ENCODE measurements at regions not wholly inside any gene's neighbourhood (a gene's known extent, or its start where the extent isn't known, plus 50 kb on each side); places are given as distances from the start of the nearest gene placed in this dataset.
"Not testable (repeated sequence)": the region's sequence is repeated elsewhere in the genome, so short reads cannot be mapped to it uniquely, and the experiment has no call there.

DNA sequence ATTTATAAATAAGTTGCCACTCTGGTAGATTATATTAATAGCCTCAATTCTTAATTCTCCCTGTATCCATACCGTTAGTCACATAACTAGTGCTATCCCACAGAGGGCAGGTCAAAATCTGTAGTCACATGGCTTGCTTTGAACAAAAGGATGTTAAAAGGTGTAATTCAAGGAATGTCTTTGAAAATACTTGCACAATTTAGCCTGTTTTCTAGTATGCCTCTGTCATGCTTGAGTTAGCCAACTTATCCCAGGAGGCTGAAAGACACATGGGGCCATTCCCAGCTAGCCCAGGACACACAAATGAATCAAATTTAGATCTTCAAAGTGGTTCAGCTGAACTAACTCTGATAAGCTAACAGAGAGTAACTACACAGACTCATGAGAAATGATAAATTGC is 758.5 kb upstream of the NEGR1 start:
- DNase-seq, result no peak

DNA sequence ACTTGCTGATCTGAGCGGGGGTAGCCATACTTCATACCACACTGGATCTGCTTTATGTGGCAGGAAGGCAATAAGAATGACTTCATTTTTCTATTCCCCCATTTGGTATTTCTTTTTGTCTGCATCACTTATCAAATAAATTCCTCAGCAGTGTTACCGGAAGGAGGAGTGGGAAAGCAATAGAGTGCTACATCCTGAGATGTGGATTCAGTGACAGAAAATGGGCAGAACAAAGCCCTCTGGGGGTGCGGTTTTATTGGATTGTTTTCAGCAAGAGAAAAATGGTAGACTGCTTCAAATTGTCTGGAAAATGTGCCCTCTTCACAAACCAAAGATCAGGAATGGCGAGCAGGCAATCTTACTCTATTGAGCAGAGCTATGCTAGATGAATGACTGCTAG is 751.9 kb upstream of the NEGR1 start:
- DNase-seq, result no peak

DNA sequence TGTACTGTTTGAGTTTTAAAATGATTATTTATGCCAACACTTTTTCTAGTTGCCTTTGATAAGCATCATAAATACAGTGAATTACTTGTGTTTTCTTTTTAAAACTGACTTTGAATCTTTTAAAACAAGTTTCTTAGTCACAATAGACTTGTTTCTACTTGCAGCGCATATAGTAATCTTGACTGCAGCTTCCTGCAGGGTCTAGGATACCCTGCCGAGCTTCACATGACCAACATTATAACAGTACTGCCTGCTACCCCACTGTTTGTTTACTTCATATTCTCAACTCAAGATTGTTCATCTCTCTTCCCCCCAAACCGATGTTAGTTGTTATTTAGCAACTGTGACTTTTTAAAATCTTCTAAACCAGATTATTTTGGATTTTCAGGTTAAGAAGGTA is 751.3 kb upstream of the NEGR1 start:
- DNase-seq, result no peak

DNA sequence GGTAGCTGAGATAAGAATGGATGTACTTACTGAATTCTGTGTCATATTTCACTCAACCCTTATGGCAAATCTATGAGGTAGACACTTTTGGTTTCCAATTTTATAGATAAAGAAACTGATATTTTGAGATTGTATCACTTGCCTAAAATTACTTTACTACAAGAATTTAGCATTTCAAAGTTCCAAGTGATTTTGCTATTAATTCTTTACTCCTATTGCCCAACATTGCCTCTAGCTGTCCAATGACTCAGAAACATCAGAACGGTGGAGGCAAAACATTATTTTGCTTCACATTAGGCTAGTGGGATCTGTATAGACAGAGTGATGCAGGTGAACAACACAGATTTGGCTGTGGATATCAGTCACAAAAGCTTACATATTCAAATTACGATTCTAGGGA is 747.2 kb upstream of the NEGR1 start:
- DNase-seq, result no peak

DNA sequence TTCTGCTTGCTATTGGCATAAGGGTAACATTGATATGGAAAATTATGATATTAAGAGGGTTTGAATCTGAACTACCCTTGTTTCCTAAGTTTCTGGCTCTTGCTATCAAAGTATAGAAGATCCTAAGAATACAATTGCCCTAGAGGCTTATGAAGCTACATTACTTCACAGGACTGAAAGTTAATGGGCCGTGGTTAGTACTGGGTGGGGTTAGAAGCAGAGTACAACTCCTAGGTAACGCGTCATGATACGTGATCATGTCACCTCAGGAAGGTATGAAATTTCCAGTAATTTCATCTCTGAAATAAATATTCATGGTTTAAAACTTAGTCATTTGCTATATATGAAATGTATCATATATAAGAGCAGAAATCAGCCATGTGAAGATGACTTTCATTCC is 743.8 kb upstream of the NEGR1 start:
- DNase-seq, result no peak

DNA sequence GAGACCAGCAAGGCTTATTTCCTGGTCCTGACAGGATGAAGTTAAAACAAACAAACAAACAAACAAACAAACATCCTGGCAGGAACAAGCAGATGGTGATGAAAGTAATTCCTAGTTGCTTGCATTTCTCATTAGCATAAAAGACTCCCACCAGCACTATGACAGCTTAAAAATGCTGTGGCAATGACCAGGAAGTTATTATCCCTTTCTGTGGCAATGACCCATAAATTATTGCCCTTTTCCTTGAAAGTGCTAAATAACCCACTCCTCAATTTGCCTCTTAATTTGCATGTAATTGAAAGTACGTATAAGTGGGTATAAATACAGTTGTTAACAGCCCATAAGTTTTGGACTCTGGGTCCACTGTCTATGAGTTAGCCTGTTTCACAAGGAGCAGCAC is 727.6 kb upstream of the NEGR1 start:
- no peak for DNase-seq

DNA sequence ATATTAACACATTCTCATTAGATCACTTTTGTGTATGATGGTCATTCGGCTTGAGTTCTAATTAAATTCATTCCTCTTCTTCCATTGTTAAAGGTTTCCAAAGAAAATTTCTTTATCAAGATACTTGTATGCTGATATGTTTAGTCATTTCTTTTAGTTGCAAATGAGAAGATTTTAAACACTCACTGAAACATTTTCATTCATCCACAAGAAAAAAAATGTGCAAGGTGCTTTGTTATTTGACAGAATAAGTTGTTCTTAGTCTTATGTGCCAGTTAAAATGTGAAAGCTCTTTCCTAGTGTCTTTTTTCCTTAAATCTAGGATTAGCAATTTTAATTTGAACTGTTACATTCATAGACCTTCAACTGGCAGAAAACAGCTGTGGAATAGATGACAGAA is 727.0 kb upstream of the NEGR1 start:
- DNase-seq, result no peak

DNA sequence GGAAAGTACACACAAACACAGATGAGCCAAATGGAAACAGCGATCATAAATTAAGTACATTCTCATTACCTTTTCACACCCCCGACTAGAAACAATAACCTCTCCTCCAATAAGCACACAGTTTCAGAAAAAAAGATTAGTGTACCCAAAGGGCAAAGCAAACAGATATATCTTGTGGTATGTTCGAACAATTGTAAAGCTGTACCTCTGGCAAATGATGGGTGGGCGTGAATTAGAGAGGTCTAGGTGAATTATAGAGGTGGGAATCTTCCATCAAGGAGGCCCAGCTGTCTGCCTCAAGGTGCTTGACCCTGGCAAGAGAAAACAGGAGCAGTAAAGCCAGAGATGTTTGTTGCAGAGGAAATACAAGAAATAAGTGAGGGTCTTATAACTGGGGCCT is 715.3 kb upstream of the NEGR1 start:
- no peak for DNase-seq

DNA sequence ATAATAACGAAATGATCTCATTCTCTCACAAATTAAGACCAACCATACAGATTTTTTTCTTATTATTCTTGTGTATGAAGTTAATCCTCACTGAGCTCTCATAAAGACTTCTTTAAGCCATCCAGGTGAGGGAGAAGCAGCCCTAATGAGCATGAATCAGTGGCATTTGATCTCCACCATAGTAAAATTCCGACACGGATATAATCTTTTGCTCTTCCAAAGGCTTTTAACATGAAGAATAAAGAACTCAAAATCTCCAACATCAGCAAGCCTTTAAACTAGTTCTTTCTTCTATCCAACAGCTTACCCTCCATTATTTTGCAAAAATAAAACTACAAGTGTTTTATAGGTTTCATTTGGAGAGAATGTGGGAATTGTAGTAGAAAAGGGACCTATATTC is 714.7 kb upstream of the NEGR1 start:
- DNase-seq, result no peak

DNA sequence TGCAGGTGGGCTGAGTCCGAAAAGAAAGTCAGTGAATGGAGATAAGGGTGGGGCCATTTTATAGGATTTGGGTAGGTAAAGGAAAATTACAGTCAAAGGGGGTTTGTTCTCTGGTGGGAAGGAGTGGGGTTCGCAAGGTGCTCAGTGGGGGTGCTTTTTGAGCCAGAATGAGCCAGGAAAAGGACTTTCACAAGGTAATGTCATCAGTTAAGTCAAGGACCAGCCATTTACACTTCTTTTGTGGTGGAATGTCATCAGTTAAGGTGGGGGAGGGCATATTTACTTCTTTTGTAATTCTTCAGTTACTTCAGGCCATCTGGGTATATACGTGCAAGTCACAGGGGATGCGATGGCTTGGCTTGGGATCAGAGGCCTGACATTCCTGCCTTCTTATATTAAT is 705.5 kb upstream of the NEGR1 start:
- DNase-seq, result not testable (repeated sequence)

DNA sequence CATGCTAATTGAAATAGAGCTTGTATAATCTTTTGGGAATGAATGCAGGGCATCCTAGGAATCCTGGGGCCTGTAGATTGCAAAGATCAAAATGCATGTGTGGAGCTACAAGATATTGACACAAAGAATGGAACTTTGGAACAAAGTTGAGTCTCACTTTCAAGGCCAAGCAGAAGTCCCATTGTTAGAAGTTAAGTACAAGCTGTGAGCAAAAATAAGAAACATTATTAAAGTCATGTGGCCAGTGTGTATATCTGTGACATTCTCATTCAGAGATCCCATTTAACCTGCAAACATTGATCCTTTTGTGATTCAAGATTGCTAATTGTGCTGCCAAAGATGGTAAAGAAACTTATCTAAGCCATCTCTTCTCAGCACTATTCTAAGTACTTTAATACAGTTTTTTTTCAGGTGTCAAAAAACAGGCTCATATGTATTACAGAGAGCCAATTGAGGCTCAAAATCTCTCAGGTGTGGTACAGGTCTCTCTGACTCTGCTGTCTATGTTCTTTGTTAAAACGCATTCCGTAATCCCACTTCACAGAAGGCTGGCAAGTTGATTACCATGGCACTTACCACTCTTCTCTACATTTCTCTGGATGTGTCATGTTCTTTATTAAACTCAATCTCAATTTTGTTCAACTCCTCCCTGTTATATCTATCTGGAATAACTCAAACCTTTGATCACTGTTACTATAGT is 704.4 kb upstream of the NEGR1 start:
- DNase-seq, result no peak

DNA sequence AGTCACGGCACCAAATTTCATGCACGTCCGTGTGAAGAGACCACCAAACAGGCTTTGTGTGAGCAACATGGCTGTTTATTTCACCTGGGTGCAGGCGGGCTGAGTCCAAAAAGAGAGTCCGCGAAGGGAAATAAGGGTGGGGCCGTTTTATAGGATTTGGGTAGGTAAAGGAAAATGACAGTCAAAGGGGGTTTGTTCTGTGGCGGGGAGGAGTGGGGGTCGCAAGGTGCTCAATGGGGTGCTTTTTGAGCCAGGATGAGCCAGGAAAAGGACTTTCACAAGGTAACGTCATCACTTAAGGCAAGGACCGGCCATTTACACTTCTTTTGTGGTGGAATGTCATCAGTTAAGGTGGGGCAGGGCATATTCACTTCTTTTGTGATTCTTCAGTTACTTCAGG is 702.7 kb upstream of the NEGR1 start:
- DNase-seq, result not testable (repeated sequence)

DNA sequence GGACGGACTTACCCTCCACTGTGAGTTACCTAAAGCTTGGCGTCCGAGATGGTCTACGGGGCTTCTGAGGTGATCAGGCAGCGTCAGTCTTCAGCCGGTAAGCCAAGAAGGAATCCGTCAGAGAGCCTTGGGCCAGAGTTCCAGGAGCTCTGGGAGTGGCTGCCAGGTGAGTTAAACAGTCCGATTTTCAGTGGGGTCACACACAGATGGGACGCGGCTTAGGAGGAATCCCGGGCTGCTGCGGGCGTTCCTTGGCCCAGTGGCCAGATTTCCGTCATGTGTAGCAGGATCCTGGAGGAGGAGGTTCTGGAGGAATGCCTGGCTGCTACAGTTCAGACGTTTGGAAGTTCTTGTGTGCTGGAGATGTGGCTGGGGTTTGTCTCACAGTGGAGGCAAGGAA is 700.7 kb upstream of the NEGR1 start:
- not testable (repeated sequence) for DNase-seq

DNA sequence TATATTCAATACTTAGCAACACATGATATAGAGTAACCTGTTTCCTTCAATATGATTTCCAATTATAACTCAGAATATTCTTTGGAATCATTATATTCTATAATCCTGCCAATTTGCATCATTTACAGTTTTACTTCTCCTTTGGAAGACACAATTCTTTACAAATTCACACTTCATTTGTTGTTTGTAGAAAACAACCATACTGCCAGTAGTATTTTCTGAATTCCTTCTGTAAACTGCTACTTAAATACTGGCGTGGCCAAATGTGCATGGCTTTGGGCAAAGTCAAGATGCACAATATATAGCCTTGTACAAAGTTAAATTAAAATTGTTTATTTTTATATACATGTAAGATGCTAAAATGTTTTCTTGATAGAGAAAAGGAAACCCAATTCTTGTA is 687.1 kb upstream of the NEGR1 start:
- DNase-seq, result no peak

DNA sequence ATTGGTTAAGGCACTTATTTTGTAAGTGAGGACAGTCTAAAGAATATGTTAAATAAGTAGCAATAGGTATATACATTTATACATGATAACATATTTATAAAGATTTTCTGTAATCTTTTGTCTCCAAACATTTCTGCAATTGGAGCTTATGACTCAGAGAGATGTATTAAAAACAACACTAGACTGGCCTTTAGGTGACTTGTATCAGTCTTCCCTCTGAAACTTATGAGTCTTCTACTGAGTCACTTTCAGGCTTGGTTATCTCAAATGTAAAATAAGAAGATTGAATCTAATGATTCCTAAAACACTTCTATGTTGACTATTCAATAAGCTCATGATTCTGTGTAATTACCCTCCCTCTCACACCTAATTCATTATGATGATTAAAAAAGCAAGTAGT is 672.6 kb upstream of the NEGR1 start:
- no peak for DNase-seq

DNA sequence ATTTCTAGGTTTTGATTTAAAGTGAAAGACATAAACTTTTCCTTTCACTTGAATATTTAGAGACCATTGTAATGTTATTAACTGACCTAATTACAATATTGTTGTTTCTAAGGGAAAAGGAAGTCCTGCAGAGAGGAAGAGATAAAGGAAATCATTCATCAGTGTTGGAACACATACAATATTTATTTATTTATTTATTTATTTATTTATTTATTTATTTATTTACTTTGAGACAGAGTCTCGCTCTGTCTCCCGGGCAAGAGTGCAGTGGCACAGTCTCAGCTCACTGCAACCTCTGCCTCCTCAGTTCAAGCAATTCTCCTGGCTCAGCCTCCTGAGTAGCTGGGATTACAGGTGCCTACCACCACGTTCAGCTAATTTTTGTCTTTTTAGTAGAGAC is 668.6 kb upstream of the NEGR1 start:
- DNase-seq, result not testable (repeated sequence)

DNA sequence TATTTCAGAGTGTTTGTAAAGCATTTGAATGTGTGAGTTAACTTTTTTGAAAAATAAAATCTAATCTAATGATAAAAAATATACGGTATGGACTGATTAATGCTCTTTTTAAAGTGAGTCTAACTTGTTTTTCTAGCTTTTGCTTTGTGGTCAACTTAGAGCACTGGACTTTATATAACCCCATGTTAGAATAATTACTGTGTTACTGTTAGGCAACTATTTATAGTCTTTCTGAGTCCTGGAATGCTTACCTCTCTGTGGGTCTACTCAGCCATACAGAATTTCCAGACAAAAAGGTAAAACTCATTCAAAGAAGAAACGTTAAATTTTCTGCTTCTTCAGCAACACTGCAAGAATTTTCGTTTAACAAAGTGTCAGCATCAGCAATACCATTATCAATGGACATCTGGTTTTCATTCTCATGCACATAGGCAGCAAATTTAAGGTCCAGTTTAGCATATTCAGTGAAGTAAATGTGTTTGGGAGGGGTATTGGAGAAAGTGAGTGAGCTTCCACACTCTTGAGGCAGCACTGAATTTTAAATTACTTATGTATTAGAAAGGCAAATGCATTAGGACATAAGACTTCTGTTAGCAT is 664.7 kb upstream of the NEGR1 start:
- no peak for DNase-seq

DNA sequence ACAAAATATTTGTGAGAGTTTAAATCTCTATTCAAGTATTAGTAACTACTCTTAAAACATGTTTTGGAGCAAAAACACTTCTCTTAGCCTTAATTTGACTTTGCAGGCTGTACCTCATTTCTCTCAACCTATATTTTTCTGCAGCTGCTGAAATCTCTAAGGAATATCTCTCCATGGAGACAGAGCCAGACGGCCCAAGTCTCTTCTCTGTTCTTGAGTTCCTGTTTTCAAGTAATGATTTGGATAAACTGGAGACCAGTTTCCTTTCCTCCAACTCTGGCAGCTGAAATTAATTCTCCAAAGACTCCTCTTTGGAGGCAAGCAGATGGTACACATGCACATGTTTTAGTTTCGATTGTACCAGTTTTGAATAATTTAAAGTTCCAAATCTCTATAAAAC is 659.7 kb upstream of the NEGR1 start:
- no peak for DNase-seq

DNA sequence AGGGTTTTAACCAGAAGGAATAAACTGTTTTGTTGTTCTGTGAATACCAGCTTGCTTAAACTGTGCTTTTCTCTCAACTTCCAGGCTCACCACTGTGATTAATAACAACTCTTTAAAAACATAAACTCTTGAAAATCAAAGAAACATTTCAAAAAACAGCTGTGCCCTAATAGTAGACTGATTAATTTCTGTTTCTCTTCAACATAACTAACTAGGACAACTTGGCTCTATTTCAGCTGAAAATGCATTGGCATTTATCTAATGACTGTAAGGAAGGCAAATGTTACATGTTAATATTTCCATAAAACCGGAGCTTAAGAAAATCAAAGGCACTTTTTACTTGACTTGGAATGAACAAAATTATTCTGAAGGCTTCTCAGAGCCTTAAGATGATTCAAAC is 656.1 kb upstream of the NEGR1 start:
- DNase-seq, result no peak

DNA sequence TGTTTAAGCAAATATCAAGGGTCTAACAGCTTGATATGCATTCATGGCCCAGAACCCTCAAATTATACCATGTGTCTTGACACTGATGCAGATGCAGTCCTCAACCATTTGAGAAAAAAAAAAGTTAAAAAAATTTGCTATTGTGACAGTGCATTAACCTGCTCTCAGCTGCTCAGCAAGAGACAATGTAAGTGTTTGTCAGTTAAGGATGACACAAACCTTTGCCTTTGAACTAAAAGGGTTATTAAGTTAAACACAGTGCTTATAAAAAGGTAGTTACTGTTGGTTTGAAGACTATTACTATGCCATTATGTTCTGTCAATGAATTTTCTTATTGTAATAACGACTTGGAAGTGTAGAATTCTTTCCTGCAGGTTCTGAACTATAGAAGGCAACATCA is 655.6 kb upstream of the NEGR1 start:
- no peak for DNase-seq

DNA sequence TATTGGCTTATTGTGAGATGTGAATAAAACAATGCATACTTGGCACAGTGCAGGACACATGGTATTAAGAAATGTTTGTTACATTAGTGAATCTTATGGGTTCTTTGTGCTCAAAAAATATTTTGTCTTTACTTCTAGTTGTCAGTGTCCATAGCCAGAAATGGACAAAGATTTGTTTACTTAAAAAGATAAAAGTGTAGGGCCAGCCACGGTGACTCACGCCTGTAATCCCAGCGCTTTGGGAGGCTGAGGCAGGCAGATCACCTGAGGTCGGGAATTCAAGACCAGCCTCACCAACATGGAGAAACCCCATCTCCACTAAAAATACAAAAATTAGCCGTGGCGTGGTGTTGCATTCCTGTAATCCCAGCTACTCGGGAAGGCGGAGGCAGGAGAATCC is 654.6 kb upstream of the NEGR1 start:
- no peak for DNase-seq

DNA sequence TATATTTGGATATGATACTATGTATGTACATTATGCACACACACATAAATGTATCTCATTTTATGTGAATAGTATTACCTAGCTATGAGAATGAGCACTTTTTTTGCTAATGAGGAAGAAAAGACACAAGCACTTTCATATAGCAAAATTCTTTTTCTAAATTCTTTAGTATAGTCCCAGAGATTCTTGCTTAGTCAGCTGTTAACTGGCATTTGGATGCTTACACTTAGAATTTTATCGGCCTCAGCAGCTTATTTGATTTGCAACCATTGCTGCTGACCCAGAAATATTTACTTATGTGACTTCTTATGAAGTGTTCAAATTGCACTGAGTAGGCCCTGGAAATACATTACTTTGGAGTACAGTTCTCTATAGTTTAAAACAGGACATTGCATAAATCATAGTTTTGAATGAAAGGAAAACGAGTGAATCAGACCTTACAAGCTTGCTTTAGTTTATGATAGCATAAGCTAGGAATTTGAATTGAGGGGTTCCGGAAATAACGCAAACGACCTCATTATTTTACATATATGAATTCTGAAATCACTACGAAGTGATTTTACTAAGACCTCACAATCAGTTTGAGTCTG is 653.9 kb upstream of the NEGR1 start:
- no peak for DNase-seq

DNA sequence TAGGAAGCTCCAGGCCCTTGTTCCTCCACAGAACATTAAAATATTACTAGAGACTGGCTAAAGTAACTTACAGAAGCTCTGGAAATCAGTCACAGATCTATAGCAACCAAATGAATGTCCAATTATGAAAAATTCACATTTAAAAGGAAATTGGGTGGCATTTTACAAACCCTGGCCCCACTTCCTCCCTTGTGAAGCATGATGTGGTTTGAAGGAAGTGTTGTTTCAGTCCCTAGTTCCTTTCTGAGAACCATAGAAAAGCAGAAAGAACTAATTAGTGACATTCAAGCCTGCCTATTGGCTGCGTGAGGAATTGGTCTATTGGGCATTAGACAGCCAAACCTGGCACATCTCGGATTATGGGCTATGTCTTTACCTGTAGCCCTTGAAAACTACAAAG is 649.7 kb upstream of the NEGR1 start:
- DNase-seq, result no peak

DNA sequence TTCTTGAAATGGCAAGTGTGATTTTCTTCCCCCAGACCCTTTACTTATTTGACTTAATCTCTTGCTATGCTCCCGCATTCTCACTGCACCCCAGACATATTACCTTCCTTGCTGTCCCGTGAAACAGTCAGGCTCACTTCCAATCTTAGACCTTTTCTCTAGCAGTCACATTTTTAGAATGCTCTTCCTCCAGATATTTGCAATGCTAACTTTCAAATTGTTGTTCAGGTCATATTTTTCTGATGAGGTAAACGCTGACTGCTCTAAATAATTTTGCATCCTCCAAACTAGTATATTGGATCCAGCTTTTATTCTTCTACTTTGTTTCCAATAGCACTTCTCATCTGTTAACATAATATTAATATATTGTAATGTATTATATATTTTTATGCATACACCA is 648.2 kb upstream of the NEGR1 start:
- DNase-seq, result no peak

DNA sequence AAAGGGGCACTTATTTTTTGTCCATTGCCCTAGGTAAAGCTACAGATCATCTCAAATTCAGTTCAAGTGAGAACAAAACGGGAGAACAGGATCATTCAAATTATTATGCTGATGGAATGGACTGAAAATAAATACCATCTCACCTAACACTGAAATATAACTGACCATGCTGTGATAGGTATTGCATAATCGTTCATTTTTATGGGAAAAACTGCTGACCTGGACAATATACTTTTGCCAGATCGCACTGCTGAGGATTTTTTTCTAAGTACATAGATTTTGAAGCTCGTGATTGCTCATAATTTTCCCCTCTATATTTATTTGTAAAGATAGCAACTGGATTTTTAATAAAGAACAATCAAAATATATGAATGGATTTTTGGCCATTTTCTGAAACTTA is 636.6 kb upstream of the NEGR1 start:
- DNase-seq, result no peak
